Vagina (tissue), 2 donors: ENCODE measurements at regions not wholly inside any gene's neighbourhood (a gene's known extent, or its start where the extent isn't known, plus 50 kb on each side); places are given as distances from the start of the nearest gene placed in this dataset.

Source experiments
- CTCF ChIP-seq, 3 experiments: fragments of 450-650 bp in 2 of 3; fragments of 200-600 bp in 1 of 3; sonication (generic) in 1 of 3; IDR thresholded peaks; one replicate each; pipeline ENCODE4 v1.5.1; 2017 to 2019; ENCODE audit warnings: antibody characterized with exemption in 3 of 3, mild to moderate bottlenecking in 2 of 3, moderate library complexity in 2 of 3
- POLR2A ChIP-seq, 2 donors: fragments of 450-650 bp; IDR thresholded peaks; one replicate each; pipeline ENCODE4 v1.6.1; 2017; ENCODE audit warnings: antibody characterized with exemption in 2 of 2, mild to moderate bottlenecking in 2 of 2, moderate library complexity in 2 of 2

- TF ChIP-seq CTCF (IDR thresholded peaks at IDR 0.05) (no peak), POLR2A (IDR thresholded peaks at IDR 0.05) (no peak)
These were observed 930.1 kb upstream of the NR2F2 start for GRCh38 chr15:95400428-95400827.
